Epidermal melanocyte (primary cell): ENCODE measurements at regions not wholly inside any gene's neighbourhood (a gene's known extent, or its start where the extent isn't known, plus 50 kb on each side); places are given as distances from the start of the nearest gene placed in this dataset.
"Not testable (repeated sequence)": the region's sequence is repeated elsewhere in the genome, so short reads cannot be mapped to it uniquely, and the experiment has no call there.

Experiments
- DNase-seq: peaks from one replicate; pipeline ENCODE4 v3.0.0; 2011; ENCODE audit warnings: low spot score; ENCODE audit not compliant: insufficient read length

DNA sequence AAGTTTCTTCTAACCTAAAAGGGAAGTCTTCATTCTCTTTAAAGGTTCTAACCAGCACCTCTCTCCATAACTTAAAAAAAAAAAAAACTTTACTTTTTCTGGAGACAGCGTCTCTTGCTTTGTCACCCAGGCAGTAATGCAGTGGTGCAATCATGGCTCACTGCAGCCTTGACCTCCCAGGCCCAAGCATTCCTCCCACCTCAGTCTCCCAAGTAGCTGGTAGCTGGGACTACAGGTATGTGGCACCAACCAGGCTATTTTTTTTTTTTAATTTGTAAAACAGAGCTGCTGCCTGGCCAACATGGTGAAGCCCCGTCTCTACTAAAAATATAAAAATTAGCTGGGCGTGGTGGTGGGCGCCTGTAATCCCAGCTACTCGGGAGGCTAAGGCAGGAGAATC is 787.4 kb upstream of the ACO1 start:
- not testable (repeated sequence) for DNase-seq

DNA sequence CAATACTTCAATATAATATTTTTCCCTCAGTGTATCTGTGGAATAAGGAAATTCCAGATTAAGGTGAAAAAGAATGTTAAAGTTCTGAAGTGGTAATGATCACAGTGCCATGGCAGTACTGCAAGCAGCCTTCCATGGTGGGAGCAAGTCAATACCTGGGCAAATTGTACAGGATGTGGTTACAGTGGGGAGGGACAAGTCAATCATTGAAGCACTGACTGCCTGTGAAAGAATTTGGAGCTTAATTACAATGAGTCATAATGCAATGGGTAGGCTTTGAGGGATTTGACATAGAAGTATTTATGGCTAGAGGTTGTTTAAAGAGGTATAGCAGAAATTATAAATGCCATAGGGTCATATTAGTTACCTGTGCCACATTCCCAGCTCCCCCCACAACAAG is 786.5 kb upstream of the ACO1 start:
- DNase-seq: no peak

DNA sequence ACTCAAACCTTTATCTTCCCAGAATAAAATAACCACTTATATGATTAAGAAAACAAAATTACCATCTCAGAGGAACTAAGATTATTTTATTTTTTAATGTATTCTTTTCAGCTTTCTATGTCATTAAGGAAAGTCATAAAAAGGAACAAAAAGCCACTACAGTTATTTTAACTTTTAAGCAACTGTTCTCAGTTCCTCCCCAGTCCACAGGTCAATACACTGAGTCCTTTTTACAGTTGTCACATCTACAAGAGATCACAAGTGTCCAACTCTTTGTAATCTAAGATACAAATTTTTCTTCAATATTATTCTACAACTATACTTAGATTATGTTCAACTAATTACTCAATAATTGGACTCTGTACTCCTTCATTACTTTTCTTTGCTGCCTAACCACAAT is 782.8 kb upstream of the ACO1 start:
- DNase-seq: no peak

DNA sequence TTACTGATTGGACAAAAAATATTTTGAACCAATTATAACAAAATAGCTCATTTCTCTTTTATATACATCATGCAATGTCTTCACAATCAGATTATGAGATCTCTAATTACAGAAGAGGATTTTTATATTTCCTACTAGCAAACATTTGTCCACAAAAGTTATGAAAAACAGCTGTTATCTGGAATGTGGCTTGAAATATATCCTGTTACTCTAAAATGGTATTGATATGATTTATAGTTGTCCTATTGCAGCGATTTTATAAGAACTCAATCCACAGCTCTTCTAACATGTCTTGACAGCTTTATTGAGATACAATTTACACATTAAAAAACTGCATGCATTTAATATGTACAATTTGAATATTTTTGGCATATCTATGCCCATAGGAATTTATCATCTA is 779.9 kb upstream of the ACO1 start:
- no peak for DNase-seq

DNA sequence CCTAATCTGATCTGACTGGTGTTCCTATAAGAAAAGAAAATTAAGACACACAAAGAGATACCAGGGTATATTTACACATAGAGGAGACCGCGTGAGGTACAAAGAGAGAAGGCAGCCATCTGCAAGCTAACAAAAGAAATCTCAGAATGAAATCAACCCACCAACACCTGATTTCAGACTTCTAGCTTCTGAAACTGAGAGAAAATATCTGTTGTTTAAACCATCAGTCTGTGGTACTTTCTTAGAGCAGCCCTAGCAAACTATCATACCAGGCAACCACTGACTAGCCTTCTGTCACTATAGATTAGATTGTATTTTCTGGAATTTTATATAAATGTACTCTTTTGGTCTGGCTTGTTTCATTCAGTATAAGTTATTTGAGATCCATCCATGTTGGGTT is 779.3 kb upstream of the ACO1 start:
- no peak for DNase-seq

DNA sequence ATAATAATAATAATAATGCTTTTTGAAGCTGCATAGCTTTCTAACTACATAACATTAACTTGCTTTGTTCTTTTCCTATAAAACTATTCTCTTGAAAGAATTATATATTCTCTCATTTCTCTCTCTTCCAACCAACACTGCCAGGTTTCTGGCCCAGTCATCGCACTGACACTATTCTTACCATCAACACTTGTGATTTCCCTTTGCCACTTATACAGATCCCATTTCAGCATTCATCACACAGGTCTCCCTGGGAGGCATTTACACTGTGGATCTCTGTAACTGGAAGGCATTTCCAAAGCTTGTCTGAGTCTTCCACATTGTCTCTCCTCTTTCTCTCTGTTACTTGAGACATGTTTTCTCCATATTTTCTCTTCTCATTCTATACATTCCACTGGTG is 777.8 kb upstream of the ACO1 start:
- no peak for DNase-seq

DNA sequence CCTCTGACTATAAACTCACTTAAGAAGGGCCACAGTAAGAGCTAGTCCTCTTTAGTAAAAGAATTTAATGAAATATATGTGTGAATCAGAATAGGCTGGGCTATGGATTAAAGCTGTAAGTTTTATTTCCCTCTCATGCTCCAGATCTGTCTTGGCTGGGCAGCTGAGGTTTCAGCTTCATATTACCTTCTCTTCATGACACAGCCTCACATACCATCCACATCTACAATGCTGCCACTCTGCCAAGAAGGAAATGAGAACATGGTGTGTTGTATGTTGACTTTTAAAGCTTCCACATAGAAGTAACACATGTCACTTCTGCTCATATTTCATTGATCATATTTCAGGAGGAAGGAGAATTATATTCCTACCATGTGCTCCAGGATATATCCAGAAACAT is 776.0 kb upstream of the ACO1 start:
- DNase-seq: no peak

DNA sequence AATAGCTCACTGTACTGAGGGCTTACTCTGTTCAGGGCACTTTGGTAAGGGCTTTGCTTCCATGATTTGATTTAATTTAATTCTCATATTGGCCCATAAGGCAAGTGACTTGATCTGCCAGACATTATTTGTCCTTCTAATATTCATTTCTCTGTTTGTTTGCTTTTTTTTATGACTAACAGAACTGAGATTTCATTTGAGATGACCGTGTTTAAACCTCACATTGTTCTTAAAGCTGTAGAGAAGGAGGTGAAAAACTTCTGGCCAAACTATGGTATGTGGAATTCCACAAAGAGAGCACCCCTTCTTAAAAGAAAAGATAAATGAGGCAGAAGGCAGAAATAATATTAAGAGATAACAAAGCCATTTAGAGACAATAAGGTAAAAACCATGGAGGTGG is 775.6 kb upstream of the ACO1 start:
- DNase-seq: no peak

DNA sequence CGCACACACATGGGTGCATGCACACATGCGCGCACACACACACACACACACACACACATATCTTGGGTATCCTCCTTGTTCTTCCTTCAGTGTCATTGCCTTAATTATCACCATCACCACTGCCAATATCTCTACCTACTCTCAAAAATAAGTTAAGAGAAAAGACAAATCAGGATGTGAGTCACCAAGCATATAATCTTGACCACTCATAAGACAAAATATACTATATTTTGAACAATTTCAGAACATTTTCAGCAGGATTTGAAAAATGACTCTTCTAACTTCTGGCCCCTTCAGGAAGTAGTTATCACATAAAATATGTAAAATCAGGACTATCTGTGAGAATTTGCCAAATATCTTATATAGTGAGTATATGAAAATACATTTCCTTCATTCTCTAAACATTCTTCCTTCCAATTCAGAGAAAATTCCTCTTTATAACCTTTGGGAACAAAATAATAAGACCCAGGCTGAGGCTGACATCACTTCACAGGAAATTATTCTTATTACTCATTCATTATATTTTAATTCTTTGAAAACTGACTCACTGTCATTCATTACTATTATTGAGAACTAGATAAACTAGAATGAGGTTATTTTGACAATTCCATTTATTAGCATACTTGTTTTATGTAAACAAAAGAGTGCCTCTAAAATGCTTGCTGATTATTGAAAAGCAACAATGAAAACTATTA is 772.0 kb upstream of the ACO1 start:
- no peak for DNase-seq

DNA sequence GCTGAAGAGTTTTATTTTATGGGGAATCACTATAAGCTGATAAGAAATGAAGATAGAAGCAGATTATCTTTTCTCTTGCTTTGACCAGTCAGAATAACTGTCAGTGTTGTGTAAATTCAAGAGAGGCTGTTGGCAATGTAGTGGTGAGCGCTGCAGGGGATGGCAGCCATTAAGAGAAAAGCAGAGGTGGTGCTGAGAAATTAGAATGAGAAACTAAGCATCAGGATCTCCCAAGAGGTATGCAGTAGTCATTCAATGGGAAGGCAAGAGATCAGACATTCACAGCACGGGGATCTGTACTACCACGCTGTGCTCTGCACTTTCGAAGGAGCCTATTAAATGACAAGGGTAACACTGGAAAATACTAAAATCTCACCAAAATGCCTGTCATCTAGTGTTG is 768.5 kb upstream of the ACO1 start:
- no peak for DNase-seq

DNA sequence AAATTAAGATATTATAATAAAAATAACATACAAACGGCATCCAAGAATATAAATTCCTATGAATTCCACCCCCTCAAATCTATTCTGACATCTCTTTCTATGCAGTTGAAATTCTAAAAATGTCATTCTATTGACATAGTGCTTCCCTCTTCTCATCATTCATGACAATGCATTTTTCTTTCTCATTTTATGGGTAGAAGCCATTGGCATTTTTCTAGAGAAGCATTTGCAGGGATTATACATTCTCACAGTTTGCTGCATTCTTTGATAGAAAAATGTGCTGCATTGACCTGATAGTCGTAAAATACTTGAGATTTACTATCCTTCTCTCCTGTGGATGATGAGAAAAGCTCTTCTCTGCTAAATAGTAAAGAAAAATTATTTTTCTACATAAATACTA is 760.9 kb upstream of the ACO1 start:
- DNase-seq: no peak

DNA sequence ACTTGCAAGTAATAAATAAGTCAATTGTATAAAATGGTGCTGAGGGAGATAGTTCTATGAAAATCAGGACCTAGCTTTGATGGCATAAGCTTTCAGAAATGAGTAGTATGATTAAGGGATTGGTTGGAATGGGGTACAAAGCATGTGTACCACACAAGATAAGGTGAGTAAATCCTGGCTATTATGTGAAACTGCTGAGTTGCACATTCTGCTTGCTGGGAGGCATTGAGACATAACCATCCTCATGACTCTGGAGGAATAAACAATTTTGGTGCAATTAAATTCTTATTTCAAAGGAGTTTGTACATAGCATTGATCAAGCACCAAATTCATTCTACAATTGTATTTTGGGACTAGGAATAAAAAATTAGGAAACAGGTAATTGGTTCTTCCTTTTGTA is 755.2 kb upstream of the ACO1 start:
- DNase-seq: no peak

DNA sequence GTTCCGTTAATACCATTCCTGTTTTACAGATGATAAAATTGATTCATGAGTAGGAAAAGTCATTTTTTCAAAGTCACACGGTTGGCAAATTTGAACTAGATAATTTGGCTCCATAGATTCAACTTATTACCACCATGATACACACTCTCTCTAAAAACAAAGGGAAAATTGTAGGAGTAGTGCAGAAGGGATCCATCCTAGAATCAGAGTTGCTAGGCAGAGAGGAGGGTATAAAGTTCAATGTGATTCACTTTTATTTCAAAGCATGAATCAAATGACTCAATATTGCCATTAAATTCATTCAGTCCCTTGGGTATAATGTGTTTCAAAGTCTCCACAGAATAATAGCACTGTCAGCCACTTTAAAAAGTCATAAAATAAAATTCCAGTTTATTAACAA is 747.2 kb upstream of the ACO1 start:
- DNase-seq: no peak

DNA sequence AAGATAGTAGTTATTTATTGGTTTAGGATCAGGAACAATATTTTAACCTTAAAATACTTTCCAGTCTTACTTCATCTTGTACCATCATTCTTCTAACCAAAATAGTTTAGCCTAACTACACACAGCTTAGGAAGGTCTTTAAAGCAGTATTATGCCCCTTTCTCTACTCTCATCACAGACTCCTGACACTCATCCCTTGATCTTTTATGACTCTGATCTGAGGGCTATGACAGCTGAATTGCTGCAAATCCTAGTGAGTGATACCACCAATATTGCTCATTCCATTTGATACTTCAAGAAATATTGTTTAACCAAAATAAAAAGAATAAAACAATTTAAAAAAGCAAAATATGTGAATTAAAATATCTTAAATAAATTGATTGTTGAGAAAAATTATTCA is 746.6 kb upstream of the ACO1 start:
- DNase-seq: no peak

DNA sequence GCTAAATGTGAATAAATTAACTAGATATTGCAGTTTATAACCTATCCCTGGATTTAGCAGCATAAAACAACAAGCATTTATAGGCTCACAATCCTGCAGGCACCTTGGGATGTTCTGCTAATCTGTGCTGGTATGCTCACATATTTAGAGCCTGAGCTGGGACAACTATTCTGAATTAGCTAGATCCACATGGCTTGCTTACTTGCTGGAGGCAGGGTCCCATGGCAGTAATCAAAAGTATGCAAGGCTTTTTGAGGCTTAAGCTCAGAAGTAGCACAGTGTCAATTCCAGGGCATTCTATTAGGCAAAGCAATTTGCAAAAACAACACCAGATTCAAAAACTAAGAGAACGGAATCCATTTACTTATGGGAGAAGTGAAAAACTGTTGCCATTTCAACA is 745.0 kb upstream of the ACO1 start:
- DNase-seq: no peak

DNA sequence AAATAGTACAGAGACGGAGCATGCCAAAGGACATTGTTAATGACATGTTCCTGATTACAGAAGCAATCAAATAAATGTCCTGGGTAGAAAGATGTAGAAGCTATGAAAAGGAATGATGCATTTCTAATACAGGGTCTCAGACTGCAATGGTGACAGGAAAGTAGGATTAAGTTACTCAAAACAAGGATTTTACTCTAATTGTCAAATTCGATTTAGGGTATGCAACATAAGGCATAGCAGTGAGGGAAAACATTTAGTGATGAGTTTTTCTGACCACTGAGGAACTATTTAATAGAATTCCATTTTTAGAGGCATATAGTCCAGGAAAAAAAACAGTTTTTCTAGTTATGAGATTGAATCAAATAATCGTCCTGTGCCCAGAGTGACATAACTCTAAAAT is 715.1 kb upstream of the ACO1 start:
- DNase-seq: no peak

DNA sequence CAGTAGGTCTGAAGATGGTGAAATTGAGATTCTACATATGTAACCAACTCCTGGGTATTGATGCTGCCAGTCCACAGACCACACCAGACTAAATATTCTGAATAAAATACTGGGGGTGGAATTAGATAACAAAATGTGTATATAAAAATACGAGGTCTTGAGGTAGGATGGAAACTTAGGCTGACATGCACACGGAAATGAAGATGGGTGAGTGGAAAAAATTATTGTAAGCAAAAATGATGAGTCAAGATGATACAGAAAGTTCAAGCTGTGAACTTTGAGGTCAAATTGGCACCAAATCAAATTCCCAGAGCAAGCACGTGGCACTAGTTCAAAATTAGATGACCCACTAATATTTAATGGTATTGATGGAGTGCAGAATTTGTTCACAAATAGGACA is 713.4 kb upstream of the ACO1 start:
- no peak for DNase-seq

DNA sequence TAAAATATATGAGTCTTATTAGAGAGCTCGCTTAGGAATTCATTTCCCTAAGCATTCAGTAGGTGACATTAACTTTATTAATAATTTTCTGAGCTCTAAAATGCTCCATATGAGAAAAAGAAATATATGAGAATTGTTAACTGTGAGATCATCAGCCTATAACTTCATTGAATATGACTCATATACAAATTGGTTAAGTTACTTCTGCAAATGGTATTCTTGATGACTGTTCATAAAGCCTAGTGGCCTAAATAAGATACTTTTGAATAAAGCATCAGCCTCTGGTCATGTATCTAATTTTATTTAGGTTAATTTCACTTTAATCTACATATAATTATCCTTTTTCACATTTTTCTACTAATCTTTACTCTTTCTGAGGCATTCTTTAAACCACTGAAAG is 710.2 kb upstream of the ACO1 start:
- DNase-seq: no peak

DNA sequence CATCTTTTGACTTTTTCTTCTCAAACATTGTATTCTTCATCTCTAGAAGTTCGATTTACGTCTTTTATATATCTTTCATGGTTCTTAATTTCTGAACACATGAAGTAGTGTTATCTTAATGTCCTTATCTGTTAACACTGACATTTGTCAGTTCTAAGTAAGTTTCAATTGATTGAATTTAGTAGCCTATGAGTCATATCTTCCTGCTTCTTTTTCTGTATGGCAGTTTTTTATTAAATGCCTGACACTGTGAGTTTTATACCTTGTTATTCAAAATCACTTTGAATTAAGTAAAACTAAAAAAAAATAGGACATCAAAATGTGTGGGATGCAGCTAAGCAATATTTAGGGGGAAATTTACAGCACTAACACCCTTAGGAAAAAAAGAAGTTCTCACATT is 707.0 kb upstream of the ACO1 start:
- DNase-seq: no peak

DNA sequence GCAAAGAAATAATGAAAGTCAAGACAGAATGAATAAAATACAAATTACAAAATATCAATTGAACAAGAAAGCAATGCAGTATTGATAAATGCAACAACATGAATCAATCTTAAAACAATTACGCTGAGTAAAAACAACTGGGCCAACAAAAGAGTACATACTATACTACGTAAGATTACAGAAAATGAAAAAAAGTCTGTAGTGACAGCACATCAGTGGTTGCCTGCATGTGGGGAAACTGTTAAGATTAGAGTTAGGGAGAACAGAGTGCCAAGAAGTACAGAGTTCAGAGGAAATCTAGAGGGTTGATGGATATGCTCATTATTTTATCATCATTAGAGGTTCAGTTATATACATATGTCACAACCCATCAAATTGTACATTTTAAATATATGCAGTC is 706.6 kb upstream of the ACO1 start:
- DNase-seq: no peak

DNA sequence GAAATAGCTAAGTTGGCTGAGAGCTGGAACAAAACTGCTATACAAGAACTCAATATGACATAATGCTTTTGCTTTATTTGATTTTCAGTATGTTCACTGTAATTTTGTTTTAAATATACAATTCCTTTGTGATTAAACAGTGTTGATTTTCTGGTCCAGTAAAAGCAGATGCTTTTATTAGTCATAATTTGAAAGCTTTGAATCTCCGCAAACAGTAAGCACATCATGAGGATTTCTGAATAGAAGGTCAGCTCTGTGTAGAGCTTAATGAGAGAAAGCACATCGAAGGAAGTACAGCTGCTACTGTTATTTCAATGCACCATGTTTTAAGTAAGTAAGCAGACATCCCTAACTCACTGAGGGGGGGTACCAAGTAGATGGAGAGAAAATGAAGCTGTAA is 701.3 kb upstream of the ACO1 start:
- DNase-seq: no peak

DNA sequence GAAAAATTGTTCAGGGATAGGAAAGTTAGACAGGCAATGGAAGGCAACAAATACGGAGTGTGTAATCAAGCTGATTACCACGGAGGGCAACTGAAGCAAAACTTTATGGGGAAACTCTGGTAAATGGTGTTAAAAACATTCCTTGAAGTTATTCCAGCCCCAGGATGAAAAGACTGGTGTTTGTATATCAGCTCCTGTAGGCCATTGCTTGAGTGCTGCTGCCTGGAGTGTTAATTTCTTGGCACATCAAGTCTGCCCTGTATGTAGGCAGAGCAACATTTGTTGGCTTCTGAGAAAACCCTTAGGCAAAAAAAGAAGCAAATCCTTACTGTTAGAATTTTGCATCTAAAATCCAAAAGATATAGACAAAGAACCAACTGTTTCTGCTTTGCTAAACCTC is 686.5 kb upstream of the ACO1 start:
- DNase-seq: peak; percentile 24

DNA sequence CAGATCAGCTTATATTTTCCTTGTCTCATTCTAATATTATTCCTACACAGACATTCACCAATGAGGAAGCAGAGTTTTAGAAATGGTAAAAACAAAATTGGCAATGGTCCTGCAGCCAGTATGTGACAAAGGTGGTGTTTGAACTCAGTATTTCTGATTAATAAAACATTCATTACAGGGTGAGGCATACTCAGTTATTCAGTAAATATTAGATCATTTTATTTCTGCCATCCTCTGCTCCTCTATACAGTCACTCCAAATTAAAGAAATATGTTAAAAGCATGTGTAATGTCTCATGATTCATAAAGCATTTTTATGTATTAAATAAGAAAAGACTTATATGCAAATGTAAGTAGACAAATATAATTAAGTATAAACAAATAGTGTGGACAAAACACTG is 684.6 kb upstream of the ACO1 start:
- no peak for DNase-seq
